ENCODE measurements at regions not wholly inside any gene's neighbourhood (a gene's known extent, or its start where the extent isn't known, plus 50 kb on each side); places are given as distances from the start of the nearest gene placed in this dataset.

- H3K9me3 ChIP-seq, result no peaks in the 10 kb centered on the region
- no peaks in the 10 kb centered on the region for H3K4me1 ChIP-seq (ENCODE audit: low read depth)
- intact Hi-C loops (cut with DNase I, micrococcal nuclease), result no loop called here
- no peak overlapping the region for H3K4me3 ChIP-seq
- ATAC-seq, result no peak
- DNase-seq, result no peak
- no peaks in the 10 kb centered on the region for H3K36me3 ChIP-seq (ENCODE audit: low read depth)
- TF ChIP-seq, protein P1, sequence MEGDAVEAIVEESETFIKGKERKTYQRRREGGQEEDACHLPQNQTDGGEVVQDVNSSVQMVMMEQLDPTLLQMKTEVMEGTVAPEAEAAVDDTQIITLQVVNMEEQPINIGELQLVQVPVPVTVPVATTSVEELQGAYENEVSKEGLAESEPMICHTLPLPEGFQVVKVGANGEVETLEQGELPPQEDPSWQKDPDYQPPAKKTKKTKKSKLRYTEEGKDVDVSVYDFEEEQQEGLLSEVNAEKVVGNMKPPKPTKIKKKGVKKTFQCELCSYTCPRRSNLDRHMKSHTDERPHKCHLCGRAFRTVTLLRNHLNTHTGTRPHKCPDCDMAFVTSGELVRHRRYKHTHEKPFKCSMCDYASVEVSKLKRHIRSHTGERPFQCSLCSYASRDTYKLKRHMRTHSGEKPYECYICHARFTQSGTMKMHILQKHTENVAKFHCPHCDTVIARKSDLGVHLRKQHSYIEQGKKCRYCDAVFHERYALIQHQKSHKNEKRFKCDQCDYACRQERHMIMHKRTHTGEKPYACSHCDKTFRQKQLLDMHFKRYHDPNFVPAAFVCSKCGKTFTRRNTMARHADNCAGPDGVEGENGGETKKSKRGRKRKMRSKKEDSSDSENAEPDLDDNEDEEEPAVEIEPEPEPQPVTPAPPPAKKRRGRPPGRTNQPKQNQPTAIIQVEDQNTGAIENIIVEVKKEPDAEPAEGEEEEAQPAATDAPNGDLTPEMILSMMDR (IDR thresholded peaks at IDR 0.05), result no peak
Measured at GRCh38 chr2:7971248-7971647, 710.6 kb upstream of the ID2 start.

- no peak for ATAC-seq
- H3K36me3 ChIP-seq (ENCODE audit: low read depth), result no peaks in the 10 kb centered on the region
- H3K4me1 ChIP-seq (ENCODE audit: low read depth), result no peaks in the 10 kb centered on the region
- no peak overlapping the region for H3K4me3 ChIP-seq
- no peaks in the 10 kb centered on the region for H3K9me3 ChIP-seq
- no peak for DNase-seq
- intact Hi-C loops (cut with DNase I, micrococcal nuclease), result no loop called here
- TF ChIP-seq, protein P1 (IDR thresholded peaks at IDR 0.05), result no peak
Measured at GRCh38 chr2:7971841-7972240, 710.0 kb upstream of the ID2 start.

GRCh38 chr2:7972670-7973069 is 709.2 kb upstream of the ID2 start:
- ATAC-seq (no peak), DNase-seq (no peak)
- H3K9me3 ChIP-seq, result no peaks in the 10 kb centered on the region
- TF ChIP-seq, protein P1 (IDR thresholded peaks at IDR 0.05), result no peak
- no peaks in the 10 kb centered on the region for H3K36me3 ChIP-seq (ENCODE audit: low read depth)
- H3K4me3 ChIP-seq, result no peak overlapping the region
- H3K4me1 ChIP-seq (ENCODE audit: low read depth), result no peaks in the 10 kb centered on the region
- intact Hi-C loops (cut with DNase I, micrococcal nuclease), result no loop called here

- DNase-seq (no peak), ATAC-seq (no peak)
- Histone ChIP-seq H3K4me3 (no peak overlapping the region), H3K4me1 (ENCODE audit: low read depth) (no peaks in the 10 kb centered on the region), H3K36me3 (ENCODE audit: low read depth) (no peaks in the 10 kb centered on the region), H3K9me3 (no peaks in the 10 kb centered on the region)
- intact Hi-C loops (cut with DNase I, micrococcal nuclease), result no loop called here
- TF ChIP-seq, protein P1 (IDR thresholded peaks at IDR 0.05), result no peak
Measured at GRCh38 chr2:7973801-7974480, 707.9 kb upstream of the ID2 start.

DNA sequence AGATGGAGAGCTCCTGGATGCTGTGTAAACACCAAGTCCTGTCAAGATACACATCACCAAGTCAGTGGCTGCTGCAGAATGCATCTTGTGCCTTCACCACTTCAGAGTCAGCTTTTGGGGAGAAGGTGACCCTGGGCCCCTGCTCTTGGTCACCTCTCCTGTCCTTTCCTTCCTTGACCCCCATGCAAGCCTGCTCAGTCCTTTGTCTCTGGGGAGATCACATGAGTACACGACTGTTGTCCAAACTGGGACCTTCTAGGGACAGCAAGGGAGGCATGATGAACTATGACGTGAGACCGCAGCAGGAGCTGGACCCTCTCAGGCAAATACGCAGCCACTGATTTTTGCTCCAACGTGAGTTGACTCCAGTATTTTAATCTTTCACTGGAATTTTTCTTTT is 706.9 kb upstream of the ID2 start:
- intact Hi-C loops (cut with DNase I, micrococcal nuclease), result no loop called here
- TF ChIP-seq, protein P1 (IDR thresholded peaks at IDR 0.05), result no peak
- H3K36me3 ChIP-seq (ENCODE audit: low read depth), result no peaks in the 10 kb centered on the region
- no peak overlapping the region for H3K4me3 ChIP-seq
- H3K9me3 ChIP-seq, result no peaks in the 10 kb centered on the region
- ATAC-seq (no peak), DNase-seq (no peak)
- H3K4me1 ChIP-seq (ENCODE audit: low read depth), result no peaks in the 10 kb centered on the region

- Histone ChIP-seq H3K4me3 (no peak overlapping the region), H3K4me1 (ENCODE audit: low read depth) (no peaks in the 10 kb centered on the region), H3K9me3 (no peaks in the 10 kb centered on the region), H3K36me3 (ENCODE audit: low read depth) (no peaks in the 10 kb centered on the region)
- intact Hi-C loops (cut with DNase I, micrococcal nuclease), result no loop called here
- ATAC-seq, result no peak
- no peak for DNase-seq
- TF ChIP-seq, protein P1 (IDR thresholded peaks at IDR 0.05), result no peak
Measured at GRCh38 chr2:7976206-7976605, 705.6 kb upstream of the ID2 start.

Measured in mucosa of descending colon (tissue), 3 donors.